Mesenchymal stem cell (in vitro differentiated cells and primary cell): ENCODE measurements at regions not wholly inside any gene's neighbourhood (a gene's known extent, or its start where the extent isn't known, plus 50 kb on each side); places are given as distances from the start of the nearest gene placed in this dataset.

Experiments
- DNase-seq: peaks from one replicate; pipeline ENCODE4 v3.0.0-alpha.2; 2013
- H2AFZ ChIP-seq: one replicate; pipeline ENCODE4 v1.6.1; 2013; ENCODE audit warnings: low read depth, mild to moderate bottlenecking, control low read depth, inconsistent platforms, low read length, moderate library complexity
- H2AK5ac ChIP-seq: 2 replicates; pipeline ENCODE4 v1.6.1; 2013; ENCODE audit warnings: low read length, moderate library complexity, mild to moderate bottlenecking, inconsistent platforms; ENCODE audit not compliant: severe bottlenecking
- H2BK120ac ChIP-seq: one replicate; pipeline ENCODE4 v1.6.1; 2013; ENCODE audit warnings: low read depth, mild to moderate bottlenecking, inconsistent platforms, low read length, moderate library complexity
- H2BK12ac ChIP-seq, 2 experiments: one replicate each; pipeline ENCODE4 v1.6.1; 2013; ENCODE audit warnings: inconsistent platforms in 2 of 2, low read length in 2 of 2, mild to moderate bottlenecking in 2 of 2, moderate library complexity in 2 of 2, control low read depth in 1 of 2
- H2BK15ac ChIP-seq: one replicate; pipeline ENCODE4 v1.6.1; 2013; ENCODE audit warnings: mild to moderate bottlenecking, low read depth, inconsistent platforms; ENCODE audit not compliant: poor library complexity, severe bottlenecking
- H2BK5ac ChIP-seq: 2 replicates; pipeline ENCODE4 v1.6.1; 2013; ENCODE audit warnings: low read depth, mild to moderate bottlenecking, low read length, control low read depth, inconsistent platforms; ENCODE audit not compliant: poor library complexity, severe bottlenecking
- H3K14ac ChIP-seq, 2 experiments: one replicate each; pipeline ENCODE4 v1.6.1; 2013; ENCODE audit warnings: inconsistent platforms in 2 of 2, low read length in 2 of 2, control low read depth in 1 of 2, mild to moderate bottlenecking in 1 of 2, moderate library complexity in 1 of 2
- H3K18ac ChIP-seq, 2 experiments: one replicate each; pipeline ENCODE4 v1.6.1; 2013; ENCODE audit warnings: inconsistent platforms in 2 of 2, low read length in 2 of 2, control low read depth in 1 of 2, low read depth in 1 of 2, mild to moderate bottlenecking in 1 of 2
- H3K23ac ChIP-seq, 2 experiments: one replicate each; pipeline ENCODE4 v1.6.1; 2013; ENCODE audit warnings: inconsistent platforms in 2 of 2, low read length in 2 of 2, mild to moderate bottlenecking in 2 of 2, moderate library complexity in 2 of 2, control low read depth in 1 of 2
- H3K27ac ChIP-seq: 2 replicates; pipeline ENCODE4 v1.5.1; 2013; ENCODE audit warnings: mild to moderate bottlenecking, moderate library complexity, low read length, control low read depth, inconsistent platforms; ENCODE audit not compliant: poor library complexity, severe bottlenecking
- H3K27me3 ChIP-seq, 2 experiments: 2 replicates each; pipeline versions ENCODE4 v1.6.1 to v1.7.0; 2013; ENCODE audit warnings: low read length in 2 of 2, mild to moderate bottlenecking in 2 of 2, moderate library complexity in 2 of 2, control low read depth in 1 of 2, inconsistent platforms in 1 of 2; ENCODE audit not compliant: control insufficient read depth in 1 of 2, insufficient read depth in 1 of 2
- H3K36me3 ChIP-seq, 2 experiments: 2 replicates each; pipeline versions ENCODE4 v1.6.1 to v1.7.0; 2013; ENCODE audit warnings: low read length in 2 of 2, control low read depth in 1 of 2, inconsistent platforms in 1 of 2, low read depth in 1 of 2, mild to moderate bottlenecking in 1 of 2; ENCODE audit not compliant: insufficient read depth in 2 of 2, control insufficient read depth in 1 of 2
- H3K4ac ChIP-seq, 2 experiments: one replicate each; pipeline ENCODE4 v1.6.1; 2013; ENCODE audit warnings: inconsistent platforms in 2 of 2, low read length in 2 of 2, mild to moderate bottlenecking in 2 of 2, moderate library complexity in 2 of 2, control low read depth in 1 of 2, low read depth in 1 of 2
- H3K4me1 ChIP-seq: 2 replicates; pipeline ENCODE4 v1.6.1; 2013; ENCODE audit warnings: low read depth, low read length, control low read depth; ENCODE audit not compliant: control insufficient read depth, insufficient read depth
- H3K4me2 ChIP-seq: 2 replicates; pipeline ENCODE4 v1.6.1; 2013; ENCODE audit warnings: low read length, mild to moderate bottlenecking, inconsistent platforms; ENCODE audit not compliant: poor library complexity, severe bottlenecking
- H3K4me3 ChIP-seq, 2 experiments: 2 replicates each; pipeline versions ENCODE4 v1.5.1 to v1.7.0; 2013; ENCODE audit warnings: low read length in 2 of 2, mild to moderate bottlenecking in 2 of 2, control low read depth in 1 of 2, low read depth in 1 of 2; ENCODE audit not compliant: insufficient read depth in 1 of 2
- H3K79me1 ChIP-seq: replicated peaks from 2 replicates; pipeline ENCODE4 v1.6.1; 2013; ENCODE audit warnings: mild to moderate bottlenecking, control low read depth, low read length, inconsistent platforms; ENCODE audit not compliant: poor library complexity, severe bottlenecking
- H3K9ac ChIP-seq: 2 replicates; pipeline ENCODE4 v1.7.0; 2013; ENCODE audit warnings: mild to moderate bottlenecking, low read length, moderate library complexity
- H3K9me3 ChIP-seq: 2 replicates; pipeline ENCODE4 v1.7.0; 2013; ENCODE audit warnings: mild to moderate bottlenecking, low read length; ENCODE audit not compliant: control insufficient read depth
- H4K8ac ChIP-seq: one replicate; pipeline ENCODE4 v1.6.1; 2013; ENCODE audit warnings: inconsistent platforms, mild to moderate bottlenecking, low read length, moderate library complexity
- H4K91ac ChIP-seq: one replicate; pipeline ENCODE4 v1.6.1; 2013; ENCODE audit warnings: mild to moderate bottlenecking, low read length, inconsistent platforms
- WGBS: methylation state at CpG from one replicate; pipeline ENCODE4 v1.1.7; 2013; ENCODE audit warnings: mixed read lengths; 5-methylcytosine and 5-hydroxymethylcytosine counted together

DNA sequence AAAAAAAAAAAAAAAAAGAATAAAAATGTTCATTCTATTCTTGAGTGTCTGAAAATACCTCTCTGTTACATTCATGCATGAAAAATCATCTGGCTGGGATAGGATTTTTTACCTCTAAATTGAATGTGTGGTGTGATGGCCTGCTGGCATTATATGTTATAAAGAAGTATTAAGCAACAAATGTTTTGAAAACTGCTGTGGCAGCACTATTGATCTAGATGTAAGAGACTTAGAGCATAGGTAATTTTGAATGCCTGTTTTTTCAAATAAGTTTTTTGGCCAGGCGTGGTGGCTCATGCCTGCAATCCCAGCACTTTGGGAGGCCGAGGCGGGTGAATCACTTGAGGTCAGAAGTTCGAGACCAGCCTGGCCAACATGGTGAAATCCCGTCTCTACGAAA, 147.0 kb upstream of the LINC00305 start:
- H3K9me3 ChIP-seq, result peaks cover 4% of the 10 kb centered on the region
- no peak overlapping the region for H4K8ac ChIP-seq
- no peak overlapping the region for H2BK15ac ChIP-seq
- no peak overlapping the region for H2BK12ac ChIP-seq
- no peak overlapping the region for H3K27ac ChIP-seq
- no peak overlapping the region for H3K4ac ChIP-seq
- no peak for DNase-seq
- H2AFZ ChIP-seq, result no peak overlapping the region
- no peak overlapping the region for H3K23ac ChIP-seq
- 85% methylated on average over 6 of the region's 6 CpGs for WGBS
- no peak overlapping the region for H3K18ac ChIP-seq
- no peak overlapping the region for H3K9ac ChIP-seq
- no peaks in the 10 kb centered on the region for H3K4me1 ChIP-seq
- H3K79me1 ChIP-seq, result no peaks in the 10 kb centered on the region
- no peaks in the 10 kb centered on the region for H3K36me3 ChIP-seq
- no peak overlapping the region for H2BK120ac ChIP-seq
- no peaks in the 10 kb centered on the region for H3K27me3 ChIP-seq
- no peak overlapping the region for H2AK5ac ChIP-seq
- no peak overlapping the region for H3K4me3 ChIP-seq
- H3K14ac ChIP-seq, result no peak overlapping the region
- no peak overlapping the region for H4K91ac ChIP-seq
- H3K4me2 ChIP-seq, result no peak overlapping the region
- no peak overlapping the region for H2BK5ac ChIP-seq

DNA sequence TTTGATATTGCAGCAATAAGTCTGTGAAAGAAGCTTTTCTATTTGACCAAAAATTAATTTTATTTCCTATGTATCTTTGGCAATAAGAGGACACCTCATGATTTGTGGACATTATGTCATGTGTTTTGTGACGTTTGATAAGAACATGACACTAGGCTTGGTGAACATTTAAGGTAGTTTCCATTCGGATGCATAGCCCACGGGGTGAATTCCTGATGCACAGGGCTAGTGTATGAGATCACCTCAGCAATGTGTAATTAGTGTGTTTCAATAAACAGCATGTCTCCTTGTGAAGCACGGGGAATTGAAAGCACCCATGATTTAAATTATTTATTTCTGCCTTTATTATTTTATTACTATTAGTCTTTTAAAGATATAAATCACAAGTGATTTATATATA, 146.1 kb upstream of the LINC00305 start:
- H3K18ac ChIP-seq, result no peak overlapping the region

DNA sequence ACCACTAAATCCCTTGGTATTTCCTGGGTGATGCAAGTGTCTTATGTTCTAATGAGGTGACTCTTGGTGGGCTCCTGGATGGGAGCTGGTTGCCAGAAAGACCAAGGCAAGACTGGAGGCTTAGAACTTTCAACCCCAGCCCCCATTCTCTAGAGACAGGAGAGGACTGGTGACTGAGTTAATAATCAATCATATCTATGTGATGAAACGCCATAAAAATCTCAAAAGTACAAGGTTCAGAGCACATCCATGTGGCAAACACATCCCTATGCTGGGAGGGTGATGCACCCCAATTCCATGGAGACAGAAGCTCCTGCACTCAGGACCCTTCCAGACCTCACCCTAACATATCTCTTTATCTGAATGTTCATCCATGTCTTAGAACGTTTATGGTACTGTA, 139.5 kb upstream of the LINC00305 start:
- no peaks in the 10 kb centered on the region for H3K27me3 ChIP-seq
- H3K9ac ChIP-seq, result no peak overlapping the region
- H2BK120ac ChIP-seq, result no peak overlapping the region
- H4K8ac ChIP-seq, result no peak overlapping the region
- no peak overlapping the region for H3K4me3 ChIP-seq
- DNase-seq, result no peak
- H2BK15ac ChIP-seq, result no peak overlapping the region
- no peaks in the 10 kb centered on the region for H3K36me3 ChIP-seq
- H2AK5ac ChIP-seq, result no peak overlapping the region
- H3K4me1 ChIP-seq, result peaks cover 2% of the 10 kb centered on the region
- H3K9me3 ChIP-seq, result no peaks in the 10 kb centered on the region
- H3K23ac ChIP-seq, result no peak overlapping the region
- no peak overlapping the region for H2AFZ ChIP-seq
- H2BK12ac ChIP-seq, result no peak overlapping the region
- no peak overlapping the region for H3K14ac ChIP-seq
- no peak overlapping the region for H3K4me2 ChIP-seq
- no peak overlapping the region for H2BK5ac ChIP-seq
- no peaks in the 10 kb centered on the region for H3K79me1 ChIP-seq
- H3K4ac ChIP-seq, result no peak overlapping the region
- H3K27ac ChIP-seq, result no peak overlapping the region
- no peak overlapping the region for H3K18ac ChIP-seq
- H4K91ac ChIP-seq, result no peak overlapping the region
- WGBS, result 48% methylated on average over 2 of the region's 2 CpGs

More for the DNA sequence above, 146.1 kb upstream of the LINC00305 start:
- Histone ChIP-seq H3K36me3 (no peaks in the 10 kb centered on the region), H2BK120ac (no peak overlapping the region), H3K9me3 (peaks cover 4% of the 10 kb centered on the region), H3K4me3 (no peak overlapping the region), H4K8ac (no peak overlapping the region), H3K4me1 (no peaks in the 10 kb centered on the region), H4K91ac (no peak overlapping the region), H3K23ac (no peak overlapping the region), H3K4me2 (no peak overlapping the region), H2AFZ (no peak overlapping the region), H2AK5ac (no peak overlapping the region), H3K9ac (no peak overlapping the region), H3K4ac (no peak overlapping the region), H3K79me1 (no peaks in the 10 kb centered on the region), H3K14ac (no peak overlapping the region), H3K27ac (no peak overlapping the region), H3K27me3 (no peaks in the 10 kb centered on the region), H2BK15ac (no peak overlapping the region), H2BK5ac (no peak overlapping the region), H2BK12ac (no peak overlapping the region)
- no peak for DNase-seq
- WGBS, result 85% methylated on average over 3 of the region's 4 CpGs

DNA sequence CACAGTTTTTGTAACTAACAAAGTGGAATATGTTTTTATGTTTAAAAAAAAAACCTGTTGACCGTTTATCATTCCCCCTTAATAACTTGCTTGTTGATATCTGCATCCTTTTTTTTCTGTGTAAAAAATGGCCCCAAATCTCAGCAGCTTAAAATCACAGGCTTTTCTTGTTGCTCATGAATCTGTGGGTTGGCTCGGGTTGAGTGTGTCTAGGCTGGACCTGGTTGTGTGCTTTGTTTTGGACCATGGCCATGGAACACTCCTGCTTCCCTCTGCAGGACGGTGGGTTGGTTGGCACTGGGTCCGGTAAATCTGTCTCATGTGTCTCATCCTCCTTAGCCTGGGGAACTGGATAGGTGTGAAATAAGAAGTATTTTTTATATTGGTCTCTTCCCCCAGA, 139.0 kb upstream of the LINC00305 start:
- Histone ChIP-seq H2AK5ac (no peak overlapping the region), H3K9ac (no peak overlapping the region), H3K23ac (no peak overlapping the region), H3K79me1 (no peaks in the 10 kb centered on the region), H3K27ac (no peak overlapping the region), H2BK12ac (no peak overlapping the region), H3K36me3 (no peaks in the 10 kb centered on the region), H2BK5ac (no peak overlapping the region), H2BK15ac (no peak overlapping the region), H3K4me1 (peaks cover 2% of the 10 kb centered on the region), H4K8ac (no peak overlapping the region), H3K4me3 (no peak overlapping the region), H4K91ac (no peak overlapping the region), H3K18ac (no peak overlapping the region), H3K9me3 (no peaks in the 10 kb centered on the region), H2AFZ (no peak overlapping the region), H3K14ac (no peak overlapping the region), H3K27me3 (no peaks in the 10 kb centered on the region), H3K4ac (no peak overlapping the region), H3K4me2 (no peak overlapping the region), H2BK120ac (no peak overlapping the region)
- WGBS, result 64% methylated on average over 1 of the region's 4 CpGs
- no peak for DNase-seq
